PC-9 (cell line): ENCODE measurements at regions not wholly inside any gene's neighbourhood (a gene's known extent, or its start where the extent isn't known, plus 50 kb on each side); places are given as distances from the start of the nearest gene placed in this dataset.

ENCODE experiments used
- BruUV-seq: library from RNA; stranded (reverse); fragments of 400-500 nt; replicated peaks from 2 replicates; lab custom pipeline; 2021; lab: Mats Ljungman, UMichigan
- CTCF ChIA-PET: fragments of 300-600 bp; sonication (Branson Sonifier 250); formaldehyde crosslinking; loops from one replicate; lab custom pipeline; 2022; ENCODE audit warnings: antibody characterized with exemption; lab: Charles Lee
- POLR2A ChIA-PET: fragments of 300-600 bp; sonication (Branson Sonifier 250); formaldehyde crosslinking; loops from one replicate; lab custom pipeline; 2022; ENCODE audit warnings: antibody characterized with exemption; ENCODE audit not compliant: unreplicated experiment; lab: Charles Lee
- DNase-seq, 2 experiments: peaks; one replicate each; pipeline versions ENCODE4 v3.0.0 to v3.0.0-alpha.2; 2015 to 2022; ENCODE audit warnings: mixed read lengths in 1 of 2
- H2AFZ ChIP-seq: fragments of 200-600 bp; sonication (generic); 2 replicates; pipeline ENCODE4 v1.8.1; 2017; ENCODE audit warnings: antibody characterized with exemption
- H3F3A ChIP-seq: fragments of 200-600 bp; sonication (generic); 2 replicates; pipeline ENCODE4 v1.8.1; 2017; ENCODE audit warnings: antibody characterized with exemption, mild to moderate bottlenecking, low read depth; ENCODE audit not compliant: insufficient read depth
- H3K27ac ChIP-seq: fragments of 200-600 bp; sonication (generic); 2 replicates; pipeline ENCODE4 v1.6.1; 2016; ENCODE audit warnings: mixed run types
- H3K27me3 ChIP-seq: fragments of 200-600 bp; sonication (generic); 2 replicates; pipeline ENCODE4 v1.6.1; 2016; ENCODE audit warnings: low read depth, mixed run types; ENCODE audit not compliant: insufficient read depth
- H3K36me3 ChIP-seq: fragments of 200-600 bp; sonication (generic); 2 replicates; pipeline ENCODE4 v1.6.1; 2016; ENCODE audit warnings: low read depth, mixed run types
- H3K4me1 ChIP-seq: fragments of 200-600 bp; sonication (generic); replicated peaks from 2 replicates; pipeline ENCODE4 v1.6.1; 2016; ENCODE audit warnings: mixed run types; ENCODE audit not compliant: insufficient read depth
- H3K4me2 ChIP-seq: fragments of 200-600 bp; sonication (generic); 2 replicates; pipeline ENCODE4 v1.6.1; 2017; ENCODE audit warnings: mixed run types
- H3K4me3 ChIP-seq: fragments of 200-600 bp; sonication (generic); 2 replicates; pipeline ENCODE4 v1.6.1; 2016; ENCODE audit warnings: mixed run types
- H3K79me2 ChIP-seq: fragments of 200-600 bp; sonication (generic); 2 replicates; pipeline ENCODE4 v1.6.1; 2017; ENCODE audit warnings: low read depth, mixed run types
- H3K9me2 ChIP-seq: fragments of 200-600 bp; sonication (generic); 2 replicates; pipeline ENCODE4 v1.8.1; 2017; ENCODE audit warnings: mild to moderate bottlenecking; ENCODE audit not compliant: insufficient read depth
- H3K9me3 ChIP-seq: fragments of 200-600 bp; sonication (generic); 2 replicates; pipeline ENCODE4 v1.8.1; 2016; ENCODE audit warnings: low read depth; ENCODE audit not compliant: insufficient read depth
- H4K20me1 ChIP-seq: fragments of 200-600 bp; sonication (generic); 2 replicates; pipeline ENCODE4 v1.8.1; 2017; ENCODE audit not compliant: insufficient read depth
- EZH2 ChIP-seq: fragments of 200-600 bp; sonication (generic); IDR thresholded peaks from 2 replicates; pipeline ENCODE4 v1.8.0; 2017; ENCODE audit warnings: antibody characterized with exemption, low read depth
- intact Hi-C: fragments of 100-400 bp; cut with micrococcal nuclease; formaldehyde crosslinking; loops from one replicate; pipeline ENCODE4 v1.10.0; 2022; ENCODE audit not compliant: unreplicated experiment
- TF ChIP-seq, protein P1 (sequence below): fragments of 200-600 bp; sonication (generic); conservative IDR thresholded peaks from 2 replicates; pipeline ENCODE4 v1.6.1; 2017; ENCODE audit warnings: mixed run types, antibody characterized with exemption, mild to moderate bottlenecking, moderate library complexity

DNA sequence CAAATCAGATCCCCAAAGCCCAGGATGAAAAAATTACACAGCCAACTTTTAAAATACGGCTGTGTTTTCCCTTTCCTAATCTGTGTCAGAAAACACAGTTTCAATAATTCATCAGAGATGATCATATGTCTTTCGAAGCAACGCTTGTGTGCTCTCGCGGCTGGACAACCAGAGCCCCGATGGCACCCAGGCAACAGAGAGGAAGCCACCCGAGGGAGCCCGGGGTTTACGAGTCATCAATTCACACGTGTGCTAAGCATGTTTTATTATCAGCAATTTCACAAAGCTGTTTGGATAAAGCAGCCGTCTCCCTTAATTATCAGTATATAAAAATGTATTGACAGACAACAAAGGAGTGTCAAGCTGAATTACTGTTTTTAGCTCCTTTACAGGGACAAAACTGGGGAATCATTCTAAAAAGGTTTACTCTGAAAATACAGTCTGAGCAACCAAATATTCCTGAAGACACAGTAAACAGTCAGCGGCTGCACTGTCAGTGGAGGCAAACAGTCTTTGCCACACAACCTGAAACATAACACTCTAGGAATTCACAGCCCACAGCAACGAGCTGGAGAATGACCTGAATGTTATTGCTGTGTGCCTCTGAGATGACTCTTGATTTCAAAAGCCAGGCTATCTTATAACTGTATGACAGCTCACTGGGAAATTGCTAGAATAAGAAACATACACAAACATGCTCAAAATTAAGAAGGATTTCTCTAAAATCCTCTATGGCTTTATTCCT, 201.0 kb downstream of the SIPA1L2 start:
- intact Hi-C loops, result no loop called here
- Histone ChIP-seq H4K20me1 (no peaks in the 10 kb centered on the region), H3K36me3 (no peaks in the 10 kb centered on the region), H3K9me3 (no peaks in the 10 kb centered on the region), H3K4me1 (no peaks in the 10 kb centered on the region), H3K27ac (no peak overlapping the region), H2AFZ (no peak overlapping the region), H3K27me3 (0 out of 2 replicates have a peak, but pooled peaks cover 17% of the 10 kb centered on the region), H3K9me2 (no peaks in the 10 kb centered on the region), H3K4me3 (no peak overlapping the region), H3K79me2 (no peaks in the 10 kb centered on the region), H3F3A (no peaks in the 10 kb centered on the region), H3K4me2 (no peak overlapping the region)
- DNase-seq, result no peak
- POLR2A ChIA-PET, result no interaction called here
- BruUV-seq, result no TSS peak
- TF ChIP-seq, protein P1, sequence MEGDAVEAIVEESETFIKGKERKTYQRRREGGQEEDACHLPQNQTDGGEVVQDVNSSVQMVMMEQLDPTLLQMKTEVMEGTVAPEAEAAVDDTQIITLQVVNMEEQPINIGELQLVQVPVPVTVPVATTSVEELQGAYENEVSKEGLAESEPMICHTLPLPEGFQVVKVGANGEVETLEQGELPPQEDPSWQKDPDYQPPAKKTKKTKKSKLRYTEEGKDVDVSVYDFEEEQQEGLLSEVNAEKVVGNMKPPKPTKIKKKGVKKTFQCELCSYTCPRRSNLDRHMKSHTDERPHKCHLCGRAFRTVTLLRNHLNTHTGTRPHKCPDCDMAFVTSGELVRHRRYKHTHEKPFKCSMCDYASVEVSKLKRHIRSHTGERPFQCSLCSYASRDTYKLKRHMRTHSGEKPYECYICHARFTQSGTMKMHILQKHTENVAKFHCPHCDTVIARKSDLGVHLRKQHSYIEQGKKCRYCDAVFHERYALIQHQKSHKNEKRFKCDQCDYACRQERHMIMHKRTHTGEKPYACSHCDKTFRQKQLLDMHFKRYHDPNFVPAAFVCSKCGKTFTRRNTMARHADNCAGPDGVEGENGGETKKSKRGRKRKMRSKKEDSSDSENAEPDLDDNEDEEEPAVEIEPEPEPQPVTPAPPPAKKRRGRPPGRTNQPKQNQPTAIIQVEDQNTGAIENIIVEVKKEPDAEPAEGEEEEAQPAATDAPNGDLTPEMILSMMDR, result no peak
- TF ChIP-seq EZH2, result no peak
- CTCF ChIA-PET, result no interaction called here

DNA sequence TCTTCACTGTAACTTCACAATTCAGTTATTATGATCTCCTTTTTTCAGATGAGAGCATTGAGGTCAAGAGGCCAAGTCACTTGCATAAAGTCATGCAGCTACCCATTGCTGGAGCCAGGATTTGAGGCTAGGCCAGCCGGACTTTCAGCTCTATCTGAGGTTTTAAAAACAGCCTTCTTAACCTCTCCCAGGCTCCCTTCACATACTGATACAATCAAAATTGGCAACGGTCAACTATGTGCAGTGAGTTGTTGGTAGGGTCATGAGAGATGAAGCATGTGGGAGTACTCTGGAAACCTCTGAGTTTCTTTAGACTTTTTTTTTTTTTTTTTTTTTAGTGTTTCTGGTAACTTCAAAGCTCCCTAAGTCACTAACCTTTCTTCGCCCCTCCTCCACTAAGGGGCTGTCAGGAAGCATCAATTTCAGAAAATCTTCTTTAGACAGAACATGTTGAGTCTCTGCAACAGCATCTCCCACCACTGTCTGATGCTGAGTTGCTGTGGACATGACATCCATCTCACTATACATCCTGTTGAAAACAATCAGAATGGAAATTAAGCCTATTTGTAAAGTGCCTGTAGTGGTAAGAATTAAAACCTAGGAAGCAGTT, 201.8 kb downstream of the SIPA1L2 start:
- ChIA-PET POLR2A (no interaction called here), CTCF (no interaction called here)
- no peaks in the 10 kb centered on the region for H3K36me3 ChIP-seq
- no peak overlapping the region for H3K27ac ChIP-seq
- H3K4me2 ChIP-seq, result no peak overlapping the region
- BruUV-seq, result no TSS peak
- no peaks in the 10 kb centered on the region for H3K4me1 ChIP-seq
- no peaks in the 10 kb centered on the region for H4K20me1 ChIP-seq
- no peaks in the 10 kb centered on the region for H3F3A ChIP-seq
- no peaks in the 10 kb centered on the region for H3K79me2 ChIP-seq
- H3K9me2 ChIP-seq, result no peaks in the 10 kb centered on the region
- no peaks in the 10 kb centered on the region; the same call in 1 of the 2 replicates for H3K9me3 ChIP-seq
- no peak overlapping the region for H3K4me3 ChIP-seq
- 0 out of 2 replicates have a peak, but pooled peaks cover 11% of the 10 kb centered on the region for H3K27me3 ChIP-seq
- DNase-seq, result no peak
- TF ChIP-seq EZH2, result no peak
- TF ChIP-seq, protein P1, result no peak
- intact Hi-C loops, result no loop called here
- no peak overlapping the region for H2AFZ ChIP-seq

DNA sequence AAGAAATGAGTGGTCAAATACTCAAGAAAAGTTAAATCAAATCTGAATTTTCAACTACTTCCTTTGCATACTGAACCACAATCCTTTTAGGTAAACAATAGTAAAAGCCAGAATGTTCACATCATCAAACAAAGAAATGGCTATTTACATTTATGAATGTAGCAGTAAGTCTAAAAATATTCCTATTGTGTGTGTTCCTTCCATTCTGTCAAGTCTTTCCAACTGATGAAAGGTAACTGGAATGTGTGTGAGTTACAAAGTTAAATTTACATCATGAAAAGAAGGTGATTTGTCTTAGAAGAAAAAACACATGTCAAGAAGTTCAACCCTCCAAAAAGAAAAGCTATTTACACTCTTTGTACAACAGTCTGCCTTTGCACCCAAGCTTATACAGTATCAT, 203.1 kb downstream of the SIPA1L2 start:
- H4K20me1 ChIP-seq, result no peaks in the 10 kb centered on the region
- TF ChIP-seq, protein P1, result no peak
- no peak for TF ChIP-seq EZH2
- H3K4me2 ChIP-seq, result no peak overlapping the region
- H2AFZ ChIP-seq, result no peak overlapping the region
- no peaks in the 10 kb centered on the region for H3K27me3 ChIP-seq
- CTCF ChIA-PET, result no interaction called here
- H3K27ac ChIP-seq, result no peak overlapping the region
- H3K79me2 ChIP-seq, result no peaks in the 10 kb centered on the region
- H3F3A ChIP-seq, result no peaks in the 10 kb centered on the region
- POLR2A ChIA-PET, result no interaction called here
- no peak for DNase-seq
- no peaks in the 10 kb centered on the region for H3K9me2 ChIP-seq
- no TSS peak for BruUV-seq
- H3K4me3 ChIP-seq, result no peak overlapping the region
- no peaks in the 10 kb centered on the region for H3K36me3 ChIP-seq
- no peaks in the 10 kb centered on the region for H3K4me1 ChIP-seq
- H3K9me3 ChIP-seq, result no peaks in the 10 kb centered on the region; the same call in 1 of the 2 replicates
- intact Hi-C loops, result no loop called here
